Astrocyte (in vitro differentiated cells and primary cell): ENCODE measurements at regions not wholly inside any gene's neighbourhood (a gene's known extent, or its start where the extent isn't known, plus 50 kb on each side); places are given as distances from the start of the nearest gene placed in this dataset.

Source experiments
- DNase-seq: peaks from one replicate; pipeline ENCODE4 v3.0.0-alpha.2; 2010; ENCODE audit warnings: low read depth
- FAIRE-seq: peaks from 2 replicates; lab custom pipeline; 2011; peaks lifted over from hg19 to GRCh38; lab: Jason Lieb, UNC
- H2AFZ ChIP-seq: 2 replicates; pipeline ENCODE4 v1.6.0; 2012; ENCODE audit warnings: low read depth, low read length, inconsistent platforms
- H3K27ac ChIP-seq: 2 replicates; pipeline ENCODE4 v1.5.1; 2011; ENCODE audit warnings: low read depth, low read length, inconsistent platforms
- H3K27me3 ChIP-seq: 2 replicates; pipeline ENCODE4 v1.6.0; 2011; ENCODE audit warnings: low read length, inconsistent platforms; ENCODE audit not compliant: insufficient read depth
- H3K36me3 ChIP-seq: 2 replicates; pipeline ENCODE4 v1.5.1; 2011; ENCODE audit warnings: low read length, inconsistent platforms; ENCODE audit not compliant: insufficient read depth
- H3K4me1 ChIP-seq: 2 replicates; pipeline ENCODE4 v1.5.1; 2011; ENCODE audit warnings: low read length, inconsistent platforms; ENCODE audit not compliant: insufficient read depth
- H3K4me2 ChIP-seq: 2 replicates; pipeline ENCODE4 v1.6.0; 2012; ENCODE audit warnings: low read length, inconsistent platforms
- H3K4me3 ChIP-seq: 2 replicates; pipeline ENCODE4 v1.5.1; 2011; ENCODE audit warnings: low read depth, mild to moderate bottlenecking, low read length, inconsistent platforms; ENCODE audit not compliant: insufficient read depth
- H3K79me2 ChIP-seq: 2 replicates; pipeline ENCODE4 v1.6.0; 2012; ENCODE audit warnings: mild to moderate bottlenecking, low read length, inconsistent platforms; ENCODE audit not compliant: insufficient read depth
- H3K9ac ChIP-seq: 2 replicates; pipeline ENCODE4 v1.6.0; 2012; ENCODE audit warnings: mild to moderate bottlenecking, low read length, inconsistent platforms
- H3K9me3 ChIP-seq: 2 replicates; pipeline ENCODE4 v1.5.1; 2012; ENCODE audit warnings: low read depth, mild to moderate bottlenecking, low read length, inconsistent platforms; ENCODE audit not compliant: insufficient read depth
- H4K20me1 ChIP-seq: 2 replicates; pipeline ENCODE4 v1.6.0; 2012; ENCODE audit warnings: low read length, inconsistent platforms; ENCODE audit not compliant: insufficient read depth
- H3K27ac Mint-ChIP-seq: one replicate; pipeline ENCODE4 v1.8.0; 2021; ENCODE audit warnings: mild to moderate bottlenecking, mixed read lengths; ENCODE audit not compliant: unreplicated experiment
- H3K27me3 Mint-ChIP-seq: one replicate; pipeline ENCODE4 v1.8.0; 2021; ENCODE audit warnings: low read depth, mixed read lengths; ENCODE audit not compliant: unreplicated experiment
- H3K36me3 Mint-ChIP-seq: one replicate; pipeline ENCODE4 v1.8.0; 2021; ENCODE audit warnings: low read depth, mixed read lengths; ENCODE audit not compliant: unreplicated experiment
- H3K4me1 Mint-ChIP-seq: one replicate; pipeline ENCODE4 v1.8.0; 2021; ENCODE audit warnings: low read depth, mixed read lengths; ENCODE audit not compliant: unreplicated experiment
- H3K4me3 Mint-ChIP-seq: one replicate; pipeline ENCODE4 v1.8.0; 2021; ENCODE audit warnings: mild to moderate bottlenecking, moderate library complexity, mixed read lengths; ENCODE audit not compliant: unreplicated experiment
- H3K9me3 Mint-ChIP-seq: one replicate; pipeline ENCODE4 v1.8.0; 2021; ENCODE audit warnings: mild to moderate bottlenecking, mixed read lengths; ENCODE audit not compliant: unreplicated experiment
- EZH2 ChIP-seq: IDR thresholded peaks from 2 replicates; pipeline ENCODE4 v1.6.1; 2012; ENCODE audit warnings: mild to moderate bottlenecking, low read length, inconsistent platforms; ENCODE audit not compliant: insufficient read depth
- TF ChIP-seq, protein P1 (sequence below): IDR thresholded peaks from 2 replicates; pipeline ENCODE4 v1.5.1; 2011; ENCODE audit warnings: low read depth, mild to moderate bottlenecking, inconsistent platforms, low read length, moderate library complexity; ENCODE audit not compliant: insufficient read depth

DNA sequence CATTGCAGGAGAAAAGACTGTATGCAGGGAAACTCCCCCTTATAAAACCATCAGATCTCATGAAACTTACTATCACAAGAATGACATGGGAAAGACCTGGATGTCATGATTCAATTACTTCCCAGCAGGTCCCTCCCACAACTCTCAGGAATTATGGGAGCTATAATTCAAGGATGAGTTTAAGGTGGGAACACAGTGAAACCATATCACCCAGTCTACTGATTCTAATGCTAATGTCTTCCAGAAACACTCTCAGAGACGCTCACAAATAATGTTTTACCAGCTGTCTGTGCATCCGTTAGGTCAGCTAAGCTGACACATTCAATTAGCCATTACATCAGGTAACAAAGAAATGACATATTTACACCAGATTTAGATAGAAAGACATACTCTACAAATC, 637.9 kb downstream of the NLGN4Y start:
- Histone ChIP-seq H3K9me3 (no peaks in the 10 kb centered on the region), H3K27ac (no peak overlapping the region), H3K9ac (no peak overlapping the region), H3K4me1 (no peaks in the 10 kb centered on the region), H3K79me2 (no peaks in the 10 kb centered on the region), H2AFZ (no peak overlapping the region), H4K20me1 (no peaks in the 10 kb centered on the region), H3K4me2 (no peak overlapping the region), H3K36me3 (no peaks in the 10 kb centered on the region), H3K27me3 (no peaks in the 10 kb centered on the region), H3K4me3 (no peak overlapping the region)
- no peak overlapping the region for H3K27ac Mint-ChIP-seq
- H3K9me3 Mint-ChIP-seq, result peaks cover 1% of the 10 kb centered on the region
- H3K4me1 Mint-ChIP-seq, result no peaks in the 10 kb centered on the region
- no peak overlapping the region for H3K4me3 Mint-ChIP-seq
- H3K27me3 Mint-ChIP-seq, result no peaks in the 10 kb centered on the region
- DNase-seq, result no peak
- no peak for FAIRE-seq
- no peaks in the 10 kb centered on the region for H3K36me3 Mint-ChIP-seq
- no peak for TF ChIP-seq EZH2
- TF ChIP-seq, protein P1, sequence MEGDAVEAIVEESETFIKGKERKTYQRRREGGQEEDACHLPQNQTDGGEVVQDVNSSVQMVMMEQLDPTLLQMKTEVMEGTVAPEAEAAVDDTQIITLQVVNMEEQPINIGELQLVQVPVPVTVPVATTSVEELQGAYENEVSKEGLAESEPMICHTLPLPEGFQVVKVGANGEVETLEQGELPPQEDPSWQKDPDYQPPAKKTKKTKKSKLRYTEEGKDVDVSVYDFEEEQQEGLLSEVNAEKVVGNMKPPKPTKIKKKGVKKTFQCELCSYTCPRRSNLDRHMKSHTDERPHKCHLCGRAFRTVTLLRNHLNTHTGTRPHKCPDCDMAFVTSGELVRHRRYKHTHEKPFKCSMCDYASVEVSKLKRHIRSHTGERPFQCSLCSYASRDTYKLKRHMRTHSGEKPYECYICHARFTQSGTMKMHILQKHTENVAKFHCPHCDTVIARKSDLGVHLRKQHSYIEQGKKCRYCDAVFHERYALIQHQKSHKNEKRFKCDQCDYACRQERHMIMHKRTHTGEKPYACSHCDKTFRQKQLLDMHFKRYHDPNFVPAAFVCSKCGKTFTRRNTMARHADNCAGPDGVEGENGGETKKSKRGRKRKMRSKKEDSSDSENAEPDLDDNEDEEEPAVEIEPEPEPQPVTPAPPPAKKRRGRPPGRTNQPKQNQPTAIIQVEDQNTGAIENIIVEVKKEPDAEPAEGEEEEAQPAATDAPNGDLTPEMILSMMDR, result no peak

DNA sequence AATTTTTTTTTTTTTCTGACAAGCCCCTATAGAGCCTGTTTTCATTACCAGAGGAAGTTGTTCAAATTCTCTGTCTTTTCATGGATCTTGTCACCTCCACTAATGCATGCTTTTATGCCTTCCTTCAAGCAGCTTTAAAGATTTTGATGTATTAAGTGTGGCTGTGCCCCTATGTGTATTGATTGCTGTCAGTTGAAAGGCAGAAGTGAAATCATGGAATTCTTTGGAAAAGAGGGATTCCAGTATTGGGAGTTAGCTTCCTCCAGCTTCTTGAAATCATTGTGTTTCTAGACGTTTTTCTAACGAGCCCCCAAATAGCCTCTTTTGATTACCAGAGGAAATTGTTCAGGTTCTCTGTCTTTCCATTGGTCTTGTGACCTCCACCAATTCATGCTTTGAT, 655.6 kb downstream of the NLGN4Y start:
- H2AFZ ChIP-seq, result no peak overlapping the region
- no peaks in the 10 kb centered on the region for H3K36me3 Mint-ChIP-seq

DNA sequence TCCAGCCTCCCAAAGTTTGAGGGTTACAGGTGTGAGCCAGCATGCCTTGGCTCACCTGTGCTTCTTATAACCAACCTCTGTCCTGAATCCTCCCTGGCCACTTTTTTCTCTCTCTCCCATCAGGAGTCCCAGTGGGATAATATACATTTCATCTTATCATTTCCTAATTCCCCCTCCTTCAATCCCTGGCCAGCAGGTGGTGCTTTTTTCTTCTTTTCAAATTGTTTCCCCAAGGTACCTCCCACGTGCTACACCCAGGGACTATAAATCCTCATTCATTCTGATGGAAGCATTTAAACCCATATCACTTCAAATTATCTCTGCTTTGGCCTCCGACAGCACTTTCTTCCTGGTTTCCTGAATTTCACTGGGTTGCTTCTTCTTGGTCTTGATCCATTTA, 704.7 kb downstream of the NLGN4Y start:
- H3K4me3 Mint-ChIP-seq, result no peak overlapping the region
- no peak overlapping the region for H3K9ac ChIP-seq
- H3K4me1 ChIP-seq, result no peaks in the 10 kb centered on the region
- H3K4me3 ChIP-seq, result no peak overlapping the region
- H3K36me3 ChIP-seq, result no peaks in the 10 kb centered on the region
- H3K9me3 Mint-ChIP-seq, result peaks cover 3% of the 10 kb centered on the region
- H3K9me3 ChIP-seq, result no peaks in the 10 kb centered on the region
- no peak overlapping the region for H3K4me2 ChIP-seq
- no peaks in the 10 kb centered on the region for H3K36me3 Mint-ChIP-seq
- no peak overlapping the region for H2AFZ ChIP-seq
- H3K27ac ChIP-seq, result no peak overlapping the region
- no peak overlapping the region for H3K27ac Mint-ChIP-seq
- TF ChIP-seq EZH2, result no peak
- TF ChIP-seq, protein P1, result no peak
- H4K20me1 ChIP-seq, result no peaks in the 10 kb centered on the region
- no peak for FAIRE-seq
- no peaks in the 10 kb centered on the region for H3K79me2 ChIP-seq
- peaks cover 3% of the 10 kb centered on the region for H3K4me1 Mint-ChIP-seq
- DNase-seq, result no peak
- H3K27me3 ChIP-seq, result no peaks in the 10 kb centered on the region
- H3K27me3 Mint-ChIP-seq, result peaks cover 2% of the 10 kb centered on the region

More for the DNA sequence above, 655.6 kb downstream of the NLGN4Y start:
- TF ChIP-seq EZH2, result no peak
- TF ChIP-seq, protein P1, result no peak
- Mint-ChIP-seq H3K4me1 (no peaks in the 10 kb centered on the region), H3K9me3 (peaks cover 3% of the 10 kb centered on the region), H3K27ac (no peak overlapping the region), H3K27me3 (peaks cover 3% of the 10 kb centered on the region), H3K4me3 (no peak overlapping the region)
- Histone ChIP-seq H3K27me3 (no peaks in the 10 kb centered on the region), H3K27ac (no peak overlapping the region), H3K9ac (no peak overlapping the region), H3K4me3 (no peak overlapping the region), H3K79me2 (no peaks in the 10 kb centered on the region), H4K20me1 (no peaks in the 10 kb centered on the region), H3K36me3 (no peaks in the 10 kb centered on the region), H3K4me1 (no peaks in the 10 kb centered on the region), H3K9me3 (no peaks in the 10 kb centered on the region), H3K4me2 (no peak overlapping the region)
- no peak for DNase-seq
- FAIRE-seq, result no peak
